Stimulated activated CD8-positive, alpha-beta memory T cell treated with anti-CD3 and anti-CD28 coated beads, Interleukin-7, amount 100 ng/mL, for 48 hours (primary cell): ENCODE measurements at regions not wholly inside any gene's neighbourhood (a gene's known extent, or its start where the extent isn't known, plus 50 kb on each side); places are given as distances from the start of the nearest gene placed in this dataset.

Experiments
- DNase-seq, 2 donors: peaks; one replicate each; pipeline ENCODE4 v3.0.0-alpha.2; 2020; ENCODE audit warnings: low read depth in 1 of 2; ENCODE audit errors: extremely low read depth in 1 of 2

DNA sequence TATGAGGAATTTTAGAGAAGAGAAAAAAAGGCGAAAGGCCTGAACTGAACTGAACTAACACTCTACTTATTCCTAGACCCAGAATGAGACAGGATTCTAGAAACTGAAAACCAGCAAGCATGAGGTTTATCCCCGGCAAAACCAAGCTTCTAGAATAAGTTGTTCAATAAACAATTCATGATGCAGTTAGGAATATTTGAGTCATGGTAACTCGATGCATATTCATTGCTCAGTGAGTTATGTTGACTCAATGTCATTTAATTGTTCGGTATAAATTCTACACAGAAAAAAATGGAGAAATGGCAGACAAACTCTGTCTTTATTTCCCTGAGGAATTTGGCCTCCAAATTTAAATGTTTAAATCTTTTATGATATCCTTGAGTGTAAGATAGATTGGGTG lies 321.5 kb downstream of the SATB2 start:
- DNase-seq, result no peak

GRCh38 chr2:199131876-199132275 lies 325.9 kb downstream of the SATB2 start:
- no peak for DNase-seq

GRCh38 chr2:199131136-199131655 lies 326.5 kb downstream of the SATB2 start:
- DNase-seq, result no peak

DNA sequence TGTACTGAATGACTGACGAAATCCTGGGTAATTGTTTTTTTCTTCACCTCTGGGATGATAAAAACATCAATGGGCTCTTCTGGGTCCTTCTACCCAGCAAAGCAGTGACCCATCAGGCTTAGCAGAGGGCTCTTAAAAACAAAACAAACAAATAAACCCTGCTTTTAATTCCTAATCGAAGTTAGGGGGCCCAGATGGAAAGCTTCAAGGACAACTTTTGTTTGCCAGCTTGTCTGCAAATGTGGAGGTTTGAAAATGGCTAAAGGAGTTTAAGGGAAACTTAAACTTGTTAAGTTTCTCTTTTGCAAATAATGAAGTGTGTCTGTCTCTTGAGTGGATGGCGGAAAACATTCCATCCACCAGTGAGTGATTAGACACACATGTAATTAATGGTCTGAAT lies 327.2 kb downstream of the SATB2 start:
- DNase-seq, result no peak

DNA sequence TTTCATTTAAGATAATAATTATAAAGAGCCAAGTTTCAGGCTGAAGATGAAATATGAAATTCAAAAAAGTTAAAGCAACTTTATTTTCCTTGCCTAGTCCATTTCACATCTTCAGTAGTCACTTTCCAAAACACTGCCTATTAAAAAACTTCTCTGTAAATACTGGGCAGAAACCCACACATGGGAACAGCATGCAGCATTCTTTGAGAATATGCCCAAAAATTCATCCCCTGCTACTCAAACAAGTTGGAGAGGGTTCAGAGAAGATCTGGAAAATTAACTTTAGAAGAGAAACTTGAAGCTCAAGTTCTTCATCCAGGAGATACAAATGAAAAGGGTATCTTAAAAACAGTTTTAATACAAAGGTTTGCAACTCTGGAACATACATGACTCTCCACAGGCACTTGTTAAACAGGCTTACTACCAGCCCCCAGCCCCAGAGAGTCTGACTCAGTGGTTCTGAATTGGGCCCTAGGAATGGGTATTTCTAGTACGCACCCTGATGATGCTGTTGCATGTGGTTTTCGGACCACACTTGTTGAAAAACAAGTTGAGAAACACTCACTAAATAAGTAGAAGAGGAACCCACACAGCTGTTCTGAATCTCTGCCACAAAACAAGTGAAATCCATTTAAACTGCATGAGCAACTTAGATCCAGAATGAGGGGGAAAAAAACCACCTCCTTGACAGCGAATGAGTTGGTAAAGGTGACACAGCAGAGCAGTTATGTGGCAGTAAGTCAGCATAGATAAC lies 329.1 kb downstream of the SATB2 start:
- no peak for DNase-seq

DNA sequence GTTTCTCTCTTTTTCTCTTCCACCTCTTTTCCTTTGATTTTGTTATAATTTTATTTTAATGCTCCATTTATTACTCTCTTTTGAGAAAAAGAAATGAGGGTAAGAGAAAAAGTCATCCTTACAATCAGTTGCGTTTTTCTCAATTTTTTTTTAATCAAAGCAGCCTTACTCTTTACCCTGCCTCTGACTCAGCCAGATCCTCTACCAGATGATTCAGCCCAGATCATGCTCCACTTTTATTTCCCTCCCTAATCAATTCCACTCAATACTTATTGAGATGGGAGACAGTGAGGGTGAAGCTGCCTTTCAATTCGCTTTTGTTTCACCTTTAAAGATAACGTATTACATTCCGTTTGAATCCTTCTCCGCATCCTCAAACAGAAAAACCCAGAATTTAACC lies 337.9 kb downstream of the SATB2 start:
- DNase-seq, result no peak

DNA sequence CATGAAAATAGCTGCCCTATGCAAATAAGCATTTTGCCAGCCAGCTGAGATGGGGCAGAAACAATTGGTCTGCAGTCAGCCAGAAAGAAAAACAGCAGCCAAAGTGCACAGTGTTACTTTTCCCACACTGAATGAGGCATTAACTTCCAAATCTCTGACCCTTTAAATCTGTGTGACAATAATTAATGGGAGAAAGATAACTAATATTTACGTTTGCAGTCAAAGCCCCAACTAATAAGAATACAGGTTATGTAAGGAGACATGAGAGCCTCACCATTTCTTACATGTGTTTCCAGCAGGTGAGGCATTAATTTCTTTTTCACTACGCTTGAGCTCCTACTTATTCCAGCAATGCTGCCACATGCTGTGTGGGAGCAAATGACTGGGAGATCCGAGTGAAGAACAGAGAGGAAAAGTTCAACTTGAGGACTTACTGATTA lies 339.0 kb downstream of the SATB2 start:
- no peak for DNase-seq

DNA sequence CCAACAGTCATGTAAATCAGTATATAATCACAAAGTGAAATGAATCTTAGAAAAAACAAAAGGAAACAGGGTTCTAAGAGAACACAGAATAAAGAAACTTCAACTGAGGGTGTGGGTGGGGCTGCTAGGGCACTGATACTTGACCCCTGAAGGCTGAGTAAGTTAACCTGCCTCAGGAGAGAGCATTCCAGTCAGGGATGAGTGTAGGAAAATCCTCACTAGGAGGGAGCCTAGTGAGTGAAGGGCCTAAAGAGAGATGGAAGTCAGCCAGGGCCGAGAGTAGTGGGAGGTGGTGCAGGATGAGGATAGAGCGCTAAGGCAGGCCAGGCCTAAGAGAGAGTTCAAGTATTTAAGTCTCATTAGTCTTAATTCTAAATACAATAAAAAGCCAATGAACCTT lies 342.6 kb downstream of the SATB2 start:
- DNase-seq, result no peak

GRCh38 chr2:199113111-199113510 lies 344.6 kb downstream of the SATB2 start:
- DNase-seq, result no peak

DNA sequence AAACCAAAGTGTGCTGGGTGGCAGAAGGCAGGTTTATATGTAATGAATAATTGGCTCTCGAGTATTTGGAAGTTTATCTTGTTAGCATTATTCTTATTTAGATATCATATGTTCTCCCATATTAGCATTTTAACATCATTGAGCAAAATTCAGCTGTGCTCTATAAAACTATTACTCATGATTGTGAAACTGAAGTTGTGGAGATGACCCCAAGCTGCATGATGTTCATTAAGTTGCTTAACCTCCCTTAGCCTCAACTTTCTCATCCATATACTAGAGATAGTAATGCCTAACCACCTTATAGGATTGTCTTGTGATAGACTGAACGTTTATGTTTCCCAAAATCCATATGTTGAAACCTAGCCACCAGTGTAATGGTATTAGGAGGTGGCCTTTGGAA lies 346.3 kb downstream of the SATB2 start:
- DNase-seq, result no peak

GRCh38 chr2:199108056-199108455 lies 349.7 kb downstream of the SATB2 start:
- no peak for DNase-seq

DNA sequence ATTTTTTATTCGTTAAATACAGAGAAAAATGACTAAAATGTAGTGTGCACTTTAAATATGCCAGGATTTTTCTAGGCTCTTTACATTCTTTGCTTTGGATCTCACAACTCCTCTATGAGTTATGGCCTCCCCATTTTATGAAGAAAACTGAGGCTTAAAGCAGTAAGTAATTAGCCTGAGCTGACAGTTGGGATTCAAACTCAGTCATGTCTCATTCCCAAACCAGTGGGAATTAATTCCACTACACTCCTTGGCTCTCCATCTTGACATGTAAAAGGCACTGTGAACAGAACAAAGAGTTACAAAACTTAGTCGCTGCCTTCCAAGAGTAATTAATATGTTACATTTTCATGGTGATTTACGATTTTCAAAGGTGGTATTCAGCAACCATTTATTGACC lies 351.9 kb downstream of the SATB2 start:
- DNase-seq, result no peak

DNA sequence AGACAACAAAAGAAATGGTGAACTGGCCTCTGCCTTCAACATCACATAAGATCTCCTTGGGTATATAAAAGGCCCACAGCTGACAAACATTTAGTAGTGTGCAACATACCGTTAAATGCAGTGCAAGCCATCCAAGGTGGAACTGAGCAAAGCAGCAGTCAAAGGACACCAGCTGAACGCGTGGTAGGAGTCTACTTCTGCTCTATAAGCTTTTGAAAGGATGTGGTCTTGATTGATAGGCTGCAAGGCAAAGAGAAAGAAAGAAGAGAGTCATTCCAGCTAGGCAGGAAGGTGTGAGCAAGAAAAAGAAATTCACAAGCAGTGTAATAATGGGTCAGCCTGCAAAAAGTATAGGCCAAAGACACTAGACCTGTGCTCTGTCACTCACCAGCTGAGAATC lies 356.3 kb downstream of the SATB2 start:
- no peak for DNase-seq

DNA sequence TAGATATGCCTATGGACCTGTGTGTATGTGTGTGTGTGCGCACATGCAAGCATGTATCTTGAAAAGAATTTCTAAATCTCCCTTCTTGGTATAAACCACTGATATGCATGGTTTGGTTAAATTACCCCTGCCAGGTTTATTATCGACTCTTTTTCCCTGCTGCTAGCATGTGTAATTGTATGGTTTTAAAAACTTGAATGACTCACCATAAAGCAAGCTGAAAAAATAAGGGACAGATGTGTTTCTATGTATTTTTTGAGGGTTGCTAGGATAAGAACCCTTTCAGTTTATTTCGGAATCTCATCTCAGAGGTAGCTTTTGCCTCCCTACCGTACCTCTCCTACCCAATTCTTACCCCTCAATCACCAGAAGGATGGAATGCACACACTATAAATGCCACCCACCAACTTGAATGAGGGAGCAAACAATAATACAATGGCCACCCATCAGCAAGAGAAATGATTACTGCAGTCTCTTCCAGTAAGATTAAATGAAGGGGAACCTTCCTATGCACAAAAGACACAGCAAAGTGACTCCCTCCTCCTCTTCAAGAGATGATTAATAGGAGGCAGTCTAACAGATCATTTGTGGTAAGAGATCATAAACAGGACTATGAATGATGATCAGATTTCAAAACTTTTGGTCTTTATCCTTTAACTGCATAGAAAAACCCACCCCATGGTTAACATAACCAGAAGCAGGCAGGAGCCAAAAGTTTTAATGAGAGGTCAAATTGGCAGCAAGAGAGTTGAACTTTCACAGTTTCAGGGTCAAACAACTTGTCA lies 357.2 kb downstream of the SATB2 start:
- DNase-seq, result no peak

GRCh38 chr2:199092419-199092818 lies 365.3 kb downstream of the SATB2 start:
- no peak for DNase-seq

DNA sequence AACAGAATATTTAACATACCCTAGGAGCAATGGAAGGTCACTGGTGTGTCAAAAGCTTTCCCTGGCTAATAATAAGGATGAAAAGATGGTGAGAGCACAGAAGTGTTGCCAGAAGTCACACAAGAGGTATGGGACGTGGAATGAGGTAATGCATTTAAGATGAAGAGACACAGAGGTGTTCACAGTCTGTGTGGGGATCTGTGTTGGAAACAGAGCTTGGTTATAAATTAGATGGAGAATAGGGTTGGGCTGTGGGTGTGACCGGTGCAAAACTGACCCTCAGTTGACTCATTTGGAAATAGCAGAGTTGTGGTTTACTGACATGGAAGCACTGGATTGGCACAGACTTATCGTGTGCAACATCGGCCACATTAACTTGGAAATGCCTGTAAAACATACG lies 372.5 kb downstream of the SATB2 start:
- no peak for DNase-seq

DNA sequence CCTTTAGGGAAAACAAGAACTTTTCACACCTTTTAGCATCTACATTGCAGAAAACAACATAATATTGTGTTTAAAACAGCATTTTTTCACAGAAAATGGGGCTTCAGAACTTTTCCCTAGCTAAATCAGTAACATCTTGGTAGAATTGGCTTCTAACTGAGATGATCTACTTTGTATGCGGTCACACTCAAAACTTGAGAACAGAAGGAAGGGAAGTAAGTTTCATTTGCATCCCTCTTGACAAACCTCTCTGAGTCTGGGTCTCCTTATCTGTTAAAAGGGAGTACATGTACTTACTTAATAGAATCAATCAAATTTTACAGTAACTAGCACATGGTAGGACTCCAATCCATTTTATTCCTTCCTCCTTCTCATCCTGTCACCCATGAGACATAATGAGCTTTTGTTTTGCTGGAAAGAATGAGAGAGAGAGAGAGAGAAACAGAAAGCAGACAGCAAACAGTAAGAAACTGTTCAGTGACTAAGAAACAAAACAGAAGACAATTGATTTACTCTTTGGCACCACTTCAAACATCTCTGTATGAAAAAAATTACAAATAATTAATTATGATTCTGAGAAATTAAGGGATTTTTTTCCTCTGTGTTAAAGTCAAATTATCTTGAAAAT lies 387.3 kb downstream of the SATB2 start:
- no peak for DNase-seq

GRCh38 chr2:199064201-199064600 lies 393.5 kb downstream of the SATB2 start:
- no peak for DNase-seq

GRCh38 chr2:199057936-199058335 lies 399.8 kb downstream of the SATB2 start:
- DNase-seq, result no peak

DNA sequence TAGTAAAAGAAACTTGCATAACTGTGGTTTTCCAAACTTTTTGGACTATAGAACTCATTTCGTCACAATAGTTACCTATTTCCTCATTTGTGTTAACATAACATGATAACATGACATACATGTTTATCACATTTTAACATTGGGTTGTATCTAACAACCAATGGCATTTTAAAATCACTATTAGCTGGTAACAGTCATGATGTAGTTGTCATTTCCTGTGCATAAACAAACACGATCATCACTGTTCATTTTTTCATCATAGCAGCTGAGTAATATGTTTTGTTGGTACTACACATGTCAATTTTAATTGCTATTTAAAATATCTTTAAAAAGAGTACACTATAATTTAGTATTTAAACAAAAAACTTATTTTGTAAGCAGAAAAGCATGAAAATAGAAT lies 402.4 kb downstream of the SATB2 start:
- DNase-seq, result no peak

DNA sequence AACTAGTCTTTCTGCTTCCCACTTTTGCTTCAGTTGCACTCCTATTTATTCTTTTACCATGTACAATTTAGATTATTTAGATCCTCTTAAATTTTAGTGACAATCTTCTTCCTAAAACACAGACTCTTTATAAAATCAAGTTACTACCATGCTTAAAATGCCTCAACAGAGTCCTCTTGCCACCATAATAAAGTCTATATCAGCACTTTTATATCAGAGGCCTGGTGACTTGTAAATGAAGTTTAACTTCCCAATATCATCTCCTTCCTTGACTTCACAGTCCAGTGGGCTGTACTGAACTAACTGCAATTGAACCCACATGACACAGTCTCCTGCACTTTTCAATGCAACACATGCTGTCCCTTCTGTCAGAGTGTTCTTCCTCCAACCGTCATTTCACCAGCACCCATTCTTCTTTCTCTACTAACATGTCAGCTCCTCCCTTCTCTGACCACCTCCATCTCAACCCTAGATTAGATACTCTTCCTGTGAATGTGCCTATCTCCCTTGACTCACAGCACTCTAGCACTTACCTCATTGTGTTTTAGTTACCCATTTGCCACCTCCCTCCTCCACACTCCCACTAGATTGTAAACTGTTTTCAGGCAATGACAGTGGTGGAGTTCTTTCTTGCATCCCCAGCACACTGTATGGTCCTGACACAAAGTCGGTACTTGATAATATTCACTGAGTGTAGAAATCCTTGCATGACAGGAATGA lies 414.9 kb downstream of the SATB2 start:
- no peak for DNase-seq
